ENCODE measurements at regions not wholly inside any gene's neighbourhood (a gene's known extent, or its start where the extent isn't known, plus 50 kb on each side); places are given as distances from the start of the nearest gene placed in this dataset.
"Not testable (repeated sequence)": the region's sequence is repeated elsewhere in the genome, so short reads cannot be mapped to it uniquely, and the experiment has no call there.

- TF ChIP-seq CTCF, EP300 (IDR thresholded peaks at IDR 0.05): not testable (repeated sequence)
Measured at GRCh38 chr2:121157481-121157880, 127.5 kb downstream of the TFCP2L1 start.

Measured in stomach (tissue), 4 donors.